K562 (cell line): ENCODE measurements at regions not wholly inside any gene's neighbourhood (a gene's known extent, or its start where the extent isn't known, plus 50 kb on each side); places are given as distances from the start of the nearest gene placed in this dataset.
A peak's percentile ranks its signal among the peaks of the same experiment; 100 is the strongest.

Source experiments
- ATAC-seq: fragments of 200-7000 bp; cut with Tn5 transposase; 3 replicates; pipeline ENCODE4 v1.9.1; 2020; ENCODE audit warnings: moderate library complexity
- BruUV-seq: library from RNA; stranded (reverse); fragments of 400-500 nt; replicated peaks from 2 replicates; lab custom pipeline; 2021; lab: Mats Ljungman, UMichigan
- CTCF ChIA-PET: fragments of 300-600 bp; formaldehyde crosslinking; extraction: SDS; loops from one replicate; lab custom pipeline; 2021; ENCODE audit warnings: low intra/inter-chr PET ratio; lab: Yijun Ruan, JAX
- POLR2A ChIA-PET: fragments of 300-600, 350-650 bp; sonication (Branson Sonifier 250); formaldehyde crosslinking; extraction: SDS; loops from one replicate; lab custom pipeline; 2021; ENCODE audit warnings: antibody characterized with exemption, inconsistent platforms; lab: Yijun Ruan, JAX
- DNase-seq, 4 experiments: peaks; one replicate each; pipeline versions ENCODE4 v3.0.0 to v3.0.0-alpha.2; 2011 to 2018; ENCODE audit warnings: low spot score in 3 of 4, mixed read lengths in 3 of 4; ENCODE audit errors: extremely low read depth in 1 of 4
- FAIRE-seq: peaks from 2 replicates; lab custom pipeline; 2011; peaks lifted over from hg19 to GRCh38; lab: Jason Lieb, UNC
- H2AFZ ChIP-seq: 2 replicates; pipeline ENCODE4 v1.6.0; 2011; ENCODE audit warnings: low read depth, low read length, control low read depth, inconsistent platforms
- H3K27ac ChIP-seq: fragments of 200-600 bp; 3 replicates; pipeline ENCODE4 v1.8.0; 2011; ENCODE audit warnings: low read depth, mild to moderate bottlenecking, control low read depth, inconsistent platforms, low read length, moderate library complexity, mixed read lengths; ENCODE audit errors: extremely low read depth
- H3K27me3 ChIP-seq, 2 experiments: fragments of 300-600 bp in 1 of 2; 2 replicates in 1 of 2; 3 replicates in 1 of 2; pipeline versions ENCODE4 v1.6.0 to v1.8.0; 2011; ENCODE audit warnings: inconsistent platforms in 2 of 2, low read length in 2 of 2, mild to moderate bottlenecking in 1 of 2, mixed read lengths in 1 of 2, moderate library complexity in 1 of 2; ENCODE audit not compliant: control insufficient read depth in 2 of 2, insufficient read depth in 2 of 2
- H3K36me3 ChIP-seq: fragments of 300-600 bp; 3 replicates; pipeline ENCODE4 v1.8.0; 2011; ENCODE audit warnings: mild to moderate bottlenecking, low read length, inconsistent platforms; ENCODE audit not compliant: control insufficient read depth, insufficient read depth
- H3K4me1 ChIP-seq, 2 experiments: fragments of 200-600 bp in 1 of 2; replicated peaks in 1 of 2; 2 replicates in 1 of 2; 3 replicates in 1 of 2; pipeline versions ENCODE4 v1.5.1 to v1.8.0; 2011; ENCODE audit warnings: inconsistent platforms in 2 of 2, low read length in 2 of 2, mild to moderate bottlenecking in 1 of 2, mixed read lengths in 1 of 2, moderate library complexity in 1 of 2; ENCODE audit not compliant: control insufficient read depth in 2 of 2, insufficient read depth in 2 of 2
- H3K4me2 ChIP-seq: 2 replicates; pipeline ENCODE4 v1.6.1; 2011; ENCODE audit warnings: low read length, control low read depth, inconsistent platforms, mixed read lengths; ENCODE audit not compliant: insufficient read depth
- H3K4me3 ChIP-seq: fragments of 200-600 bp; sonication (generic), shearing (Covaris generic); 2 replicates; pipeline ENCODE4 v1.5.1; 2016; ENCODE audit warnings: control low read depth, inconsistent platforms
- H3K79me2 ChIP-seq: fragments of 200-600 bp; 3 replicates; pipeline ENCODE4 v1.8.0; 2011; ENCODE audit warnings: low read length, inconsistent platforms; ENCODE audit not compliant: control insufficient read depth, insufficient read depth
- H3K9ac ChIP-seq, 2 experiments: 2 replicates each; pipeline versions ENCODE4 v1.6.0 to v1.6.1; 2011; ENCODE audit warnings: low read depth in 2 of 2, low read length in 2 of 2, control low read depth in 1 of 2, inconsistent platforms in 1 of 2, mild to moderate bottlenecking in 1 of 2, mixed read lengths in 1 of 2; ENCODE audit not compliant: insufficient read depth in 1 of 2
- H3K9me1 ChIP-seq: one replicate; pipeline ENCODE4 v1.6.0; 2011; ENCODE audit warnings: inconsistent platforms, mild to moderate bottlenecking, low read length, moderate library complexity; ENCODE audit not compliant: control insufficient read depth, insufficient read depth
- H3K9me3 ChIP-seq: replicated peaks from 2 replicates; pipeline ENCODE4 v1.5.1; 2011; ENCODE audit warnings: low read depth, low read length, inconsistent platforms; ENCODE audit not compliant: control insufficient read depth, insufficient read depth
- H4K20me1 ChIP-seq: replicated peaks from 2 replicates; pipeline ENCODE4 v1.6.1; 2011; ENCODE audit warnings: low read length, inconsistent platforms, mixed read lengths; ENCODE audit not compliant: control insufficient read depth, insufficient read depth
- BDP1 ChIP-seq: IDR thresholded peaks from 3 replicates; pipeline ENCODE4 v1.6.1; 2011; ENCODE audit not compliant: insufficient read length, insufficient read depth
- BMI1 ChIP-seq: fragments of 150-350 bp; IDR thresholded peaks from 2 replicates; pipeline ENCODE4 v1.6.1; 2014; ENCODE audit warnings: low read length
- CBFA2T2 ChIP-seq: fragments of 450-650 bp; conservative IDR thresholded peaks from 2 replicates; pipeline ENCODE4 v1.6.1; 2017; ENCODE audit warnings: mild to moderate bottlenecking
- CBFA2T3 ChIP-seq: fragments of 450-650 bp; IDR thresholded peaks from 2 replicates; pipeline ENCODE4 v1.6.1; 2017
- CEBPB ChIP-seq: fragments of 450-650 bp; IDR thresholded peaks from 2 replicates; pipeline ENCODE4 v1.6.1; 2016; ENCODE audit warnings: missing genetic modification characterization, missing compliant biosample characterization
- CEBPG ChIP-seq, 3 experiments: fragments of 200-800 bp in 1 of 3; sonication (Bioruptor generic) in 1 of 3; sonication (generic) in 1 of 3; formaldehyde crosslinking in 1 of 3; IDR thresholded peaks in 2 of 3; conservative IDR thresholded peaks in 1 of 3; 2 replicates each; pipeline versions ENCODE4 v1.6.1 to v1.8.0; 2016 to 2022; ENCODE audit warnings: missing compliant biosample characterization in 2 of 3, missing genetic modification characterization in 2 of 3, mild to moderate bottlenecking in 1 of 3, missing genetic modification reagents in 1 of 3
- ELK3 ChIP-seq: fragments of 450-650 bp; formaldehyde crosslinking; IDR thresholded peaks from 2 replicates; pipeline ENCODE4 v1.4.0; 2020; ENCODE audit warnings: mild to moderate bottlenecking
- HMGN3 ChIP-seq: IDR thresholded peaks from 2 replicates; pipeline ENCODE4 v1.6.1; 2011; ENCODE audit warnings: borderline replicate concordance, low read depth, mild to moderate bottlenecking, mixed read lengths, low read length; ENCODE audit not compliant: insufficient read length; ENCODE audit errors: extremely low read depth
- RBM39 ChIP-seq: fragments of 200-400 bp; formaldehyde crosslinking; optimal IDR thresholded peaks from 2 replicates; pipeline ENCODE3; 2018; ENCODE audit warnings: low read depth, low read length
- SMAD2 ChIP-seq: fragments of 150-350 bp; IDR thresholded peaks from 2 replicates; pipeline ENCODE4 v1.6.1; 2014; ENCODE audit warnings: low read depth, mild to moderate bottlenecking, low read length
- SPI1 ChIP-seq: IDR thresholded peaks from 2 replicates; pipeline ENCODE4 v1.6.1; 2011; ENCODE audit warnings: low read depth, low read length, control low read depth, borderline replicate concordance
- TAL1 ChIP-seq: fragments of 450-650 bp; IDR thresholded peaks from 2 replicates; pipeline ENCODE4 v1.6.1; 2016; ENCODE audit warnings: mild to moderate bottlenecking
- TRIM24 ChIP-seq, 2 experiments: fragments of 450-650 bp; IDR thresholded peaks; 2 replicates each; pipeline ENCODE4 v1.6.1; 2016
- ZKSCAN1 ChIP-seq: fragments of 150-350 bp; IDR thresholded peaks from 2 replicates; pipeline ENCODE4 v1.6.1; 2016; ENCODE audit warnings: low read depth, low read length
- ZNF217 ChIP-seq: sonication (generic); formaldehyde crosslinking; IDR thresholded peaks from 2 replicates; pipeline ENCODE4 v1.8.0; 2022; ENCODE audit warnings: mild to moderate bottlenecking, missing genetic modification reagents
- ZNF274 ChIP-seq: IDR thresholded peaks from 2 replicates; pipeline ENCODE4 v1.6.1; 2011; ENCODE audit warnings: low read depth, mild to moderate bottlenecking, low read length, moderate library complexity, borderline replicate concordance
- ZNF282 ChIP-seq: sonication (generic); formaldehyde crosslinking; IDR thresholded peaks from 2 replicates; pipeline ENCODE4 v1.8.1; 2023; ENCODE audit warnings: missing genetic modification reagents
- ZNF518B ChIP-seq: fragments of 250-450 bp; sonication (Bioruptor Pico); IDR thresholded peaks from 2 replicates; pipeline ENCODE4 v1.5.0; 2021; ENCODE audit warnings: mild to moderate bottlenecking, moderate library complexity
- WGBS: fragments of 100-300 bp; shearing (Covaris generic); methylation state at CpG from one replicate; pipeline ENCODE4 v1.1.6; 2016; ENCODE audit warnings: low coverage, mixed read lengths; ENCODE audit not compliant: insufficient coverage; ENCODE audit errors: missing lambda C conversion rate; 5-methylcytosine and 5-hydroxymethylcytosine counted together
- in situ Hi-C: fragments of 300-500 bp; cut with MboI; formaldehyde crosslinking; loops from 4 replicates; pipeline ENCODE4 v1.15.0; 2018; ENCODE audit warnings: inconsistent platforms, mixed read lengths
- intact Hi-C: fragments of 100-400 bp; cut with micrococcal nuclease; formaldehyde crosslinking; loops from 2 replicates; pipeline ENCODE4 v1.14.2; 2022
- TF ChIP-seq, protein P1 (sequence below): fragments of 450-650 bp; formaldehyde crosslinking; IDR thresholded peaks from 2 replicates; pipeline ENCODE4 v1.4.0; 2020; ENCODE audit warnings: mild to moderate bottlenecking, mixed read lengths

GRCh38 chr2:208607694-208608093 lies 201.1 kb downstream of the PTH2R start:
- in situ Hi-C loops (no loop called here), intact Hi-C loops (no loop called here)
- WGBS = 26% methylated on average over 4 of the region's 4 CpGs
- TF ChIP-seq, protein P1, sequence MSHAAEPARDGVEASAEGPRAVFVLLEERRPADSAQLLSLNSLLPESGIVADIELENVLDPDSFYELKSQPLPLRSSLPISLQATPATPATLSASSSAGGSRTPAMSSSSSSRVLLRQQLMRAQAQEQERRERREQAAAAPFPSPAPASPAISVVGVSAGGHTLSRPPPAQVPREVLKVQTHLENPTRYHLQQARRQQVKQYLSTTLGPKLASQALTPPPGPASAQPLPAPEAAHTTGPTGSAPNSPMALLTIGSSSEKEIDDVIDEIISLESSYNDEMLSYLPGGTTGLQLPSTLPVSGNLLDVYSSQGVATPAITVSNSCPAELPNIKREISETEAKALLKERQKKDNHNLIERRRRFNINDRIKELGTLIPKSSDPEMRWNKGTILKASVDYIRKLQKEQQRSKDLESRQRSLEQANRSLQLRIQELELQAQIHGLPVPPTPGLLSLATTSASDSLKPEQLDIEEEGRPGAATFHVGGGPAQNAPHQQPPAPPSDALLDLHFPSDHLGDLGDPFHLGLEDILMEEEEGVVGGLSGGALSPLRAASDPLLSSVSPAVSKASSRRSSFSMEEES = no peak
- peak; percentile 69 for TF ChIP-seq CBFA2T3
- TF ChIP-seq ZNF518B = no peak
- no peak for TF ChIP-seq ZNF282
- no peak for TF ChIP-seq BDP1
- peak; percentile 38 for TF ChIP-seq CBFA2T2
- TF ChIP-seq ZNF274 = no peak
- no peak for TF ChIP-seq BMI1
- no peak for TF ChIP-seq HMGN3
- TF ChIP-seq SMAD2 = no peak
- 0 out of 2 replicates have a peak, but pooled peaks have one; percentile 14 for TF ChIP-seq CEBPB (tag)
- no peak for TF ChIP-seq CEBPG (CRISPR knock-in tag; IDR thresholded peaks at IDR 0.05)
- 0 out of 4 replicates have a peak, but pooled peaks of 1 of the 2 experiments have one; percentile 13 for TF ChIP-seq CEBPG (tag; conservative IDR thresholded peaks at IDR 0.05 in 1 of 2, IDR thresholded peaks at IDR 0.05 in 1 of 2)
- no peak for TF ChIP-seq SPI1
- no peak for TF ChIP-seq RBM39
- TF ChIP-seq TAL1 = peak; percentile 57
- TF ChIP-seq ZNF217 (CRISPR knock-in tag) = no peak
- TF ChIP-seq TRIM24 (IDR thresholded peaks at IDR 0.05) = 0 out of 4 replicates have a peak, but pooled peaks of 1 of the 2 experiments have one; percentile 35
- no peak for TF ChIP-seq ZKSCAN1
- no peak for TF ChIP-seq ELK3 (CRISPR knock-in tag)

More at GRCh38 chr2:208607694-208608093, 201.1 kb downstream of the PTH2R start:
- BruUV-seq = no TSS peak
- Histone ChIP-seq H4K20me1 (no peaks in the 10 kb centered on the region), H3K4me1 (peaks cover 0 to 13% of the 10 kb centered on the region in 2 experiments; a peak in 3 of 5 replicates), H3K9me3 (peaks cover 2% of the 10 kb centered on the region; the same call in 1 of the 2 replicates), H2AFZ (no peak overlapping the region), H3K9me1 (no peaks in the 10 kb centered on the region), H3K27me3 (no peaks in the 10 kb centered on the region), H3K79me2 (peaks cover 2% of the 10 kb centered on the region; the same call in 2 of the 3 replicates), H3K27ac (no peak overlapping the region), H3K4me3 (no peak overlapping the region), H3K36me3 (no peaks in the 10 kb centered on the region), H3K9ac (no peak overlapping the region), H3K4me2 (no peak overlapping the region)
- ChIA-PET POLR2A (no interaction called here), CTCF (no interaction called here)
- FAIRE-seq (peak; percentile 48), DNase-seq (no peak), ATAC-seq (peak; percentile 32; the same call in 1 of the 3 replicates)
